ENCODE measurements at regions not wholly inside any gene's neighbourhood (a gene's known extent, or its start where the extent isn't known, plus 50 kb on each side); places are given as distances from the start of the nearest gene placed in this dataset.
"Not testable (repeated sequence)": the region's sequence is repeated elsewhere in the genome, so short reads cannot be mapped to it uniquely, and the experiment has no call there.

DNA sequence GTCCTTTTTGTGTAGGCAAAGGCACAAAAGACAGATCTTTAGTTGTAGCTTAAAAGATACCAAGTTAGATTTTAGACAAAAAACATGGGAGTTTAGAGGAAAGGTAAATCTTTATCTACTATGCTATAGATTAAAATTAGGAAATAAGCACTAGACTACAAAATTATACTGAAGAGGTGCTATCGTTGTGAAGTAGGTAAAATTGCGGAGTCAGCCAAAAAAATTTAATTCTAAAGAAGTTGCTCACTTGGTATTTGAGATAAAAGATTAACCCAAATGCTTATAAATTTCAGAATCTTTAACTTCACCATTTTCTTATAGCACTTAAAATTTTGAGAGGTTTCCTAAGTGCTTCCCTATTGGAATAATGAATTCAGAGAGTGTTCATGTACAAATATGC, 604.1 kb downstream of the GRXCR1 start:
- H3K27ac ChIP-seq (replicated peaks): no peak overlapping the region
- no peak overlapping the region for H3K4me3 ChIP-seq (replicated peaks; ENCODE audit: insufficient read depth, low read length)
- no peaks in the 10 kb centered on the region for H3K27me3 ChIP-seq (ENCODE audit: insufficient read depth, poor library complexity, severe bottlenecking)
- TF ChIP-seq, protein P1, sequence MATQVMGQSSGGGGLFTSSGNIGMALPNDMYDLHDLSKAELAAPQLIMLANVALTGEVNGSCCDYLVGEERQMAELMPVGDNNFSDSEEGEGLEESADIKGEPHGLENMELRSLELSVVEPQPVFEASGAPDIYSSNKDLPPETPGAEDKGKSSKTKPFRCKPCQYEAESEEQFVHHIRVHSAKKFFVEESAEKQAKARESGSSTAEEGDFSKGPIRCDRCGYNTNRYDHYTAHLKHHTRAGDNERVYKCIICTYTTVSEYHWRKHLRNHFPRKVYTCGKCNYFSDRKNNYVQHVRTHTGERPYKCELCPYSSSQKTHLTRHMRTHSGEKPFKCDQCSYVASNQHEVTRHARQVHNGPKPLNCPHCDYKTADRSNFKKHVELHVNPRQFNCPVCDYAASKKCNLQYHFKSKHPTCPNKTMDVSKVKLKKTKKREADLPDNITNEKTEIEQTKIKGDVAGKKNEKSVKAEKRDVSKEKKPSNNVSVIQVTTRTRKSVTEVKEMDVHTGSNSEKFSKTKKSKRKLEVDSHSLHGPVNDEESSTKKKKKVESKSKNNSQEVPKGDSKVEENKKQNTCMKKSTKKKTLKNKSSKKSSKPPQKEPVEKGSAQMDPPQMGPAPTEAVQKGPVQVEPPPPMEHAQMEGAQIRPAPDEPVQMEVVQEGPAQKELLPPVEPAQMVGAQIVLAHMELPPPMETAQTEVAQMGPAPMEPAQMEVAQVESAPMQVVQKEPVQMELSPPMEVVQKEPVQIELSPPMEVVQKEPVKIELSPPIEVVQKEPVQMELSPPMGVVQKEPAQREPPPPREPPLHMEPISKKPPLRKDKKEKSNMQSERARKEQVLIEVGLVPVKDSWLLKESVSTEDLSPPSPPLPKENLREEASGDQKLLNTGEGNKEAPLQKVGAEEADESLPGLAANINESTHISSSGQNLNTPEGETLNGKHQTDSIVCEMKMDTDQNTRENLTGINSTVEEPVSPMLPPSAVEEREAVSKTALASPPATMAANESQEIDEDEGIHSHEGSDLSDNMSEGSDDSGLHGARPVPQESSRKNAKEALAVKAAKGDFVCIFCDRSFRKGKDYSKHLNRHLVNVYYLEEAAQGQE (IDR thresholded peaks at IDR 0.05; ENCODE audit: insufficient replicate concordance, low read depth): no peak
- DNase-seq (ENCODE audit: low read depth in 1 of 2, low spot score in 1 of 2): no peak

DNA sequence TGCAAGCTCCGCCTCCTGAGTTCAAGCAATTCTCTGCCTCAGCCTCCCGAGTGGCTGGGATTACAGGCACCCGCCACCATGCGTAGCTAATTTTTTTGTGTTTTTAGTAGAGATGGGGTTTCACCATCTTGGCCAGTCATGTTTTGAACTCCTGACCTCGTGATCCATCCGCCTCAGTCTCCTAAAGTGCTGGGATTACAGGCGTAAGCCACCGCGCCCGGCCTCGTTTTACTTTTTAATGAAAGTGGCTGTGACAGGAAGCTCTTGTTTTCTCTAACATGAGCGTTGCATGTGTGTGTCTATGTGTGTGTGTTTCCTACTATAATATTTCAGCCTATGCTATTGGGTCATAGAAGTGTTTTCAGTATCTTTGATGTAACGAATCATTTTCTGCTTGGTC, 613.3 kb downstream of the GRXCR1 start:
- not testable (repeated sequence) for DNase-seq (ENCODE audit: low read depth in 1 of 2, low spot score in 1 of 2); H3K4me3 ChIP-seq (replicated peaks; ENCODE audit: insufficient read depth, low read length); H3K27me3 ChIP-seq (ENCODE audit: insufficient read depth, poor library complexity, severe bottlenecking); H3K27ac ChIP-seq (replicated peaks)

DNA sequence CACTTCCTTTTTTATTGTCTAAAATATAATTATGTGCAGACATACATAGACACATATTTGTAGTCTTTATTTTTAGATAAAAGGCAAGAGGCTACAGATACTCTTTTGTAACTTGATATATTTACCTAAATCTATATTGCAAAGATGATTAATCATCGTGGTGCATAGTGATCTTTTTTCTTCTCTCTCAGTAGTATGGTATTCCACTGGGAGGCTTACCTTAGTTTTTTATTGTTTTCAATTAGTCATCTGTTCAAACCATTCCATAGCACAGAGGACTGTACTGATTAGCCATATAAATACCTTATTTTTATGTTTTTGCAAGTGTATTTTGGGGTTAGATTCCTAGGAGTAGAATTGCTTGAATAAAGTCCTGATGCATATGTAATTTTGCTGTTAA, 619.7 kb downstream of the GRXCR1 start:
- Histone ChIP-seq H3K27ac (replicated peaks) (no peak overlapping the region), H3K27me3 (ENCODE audit: insufficient read depth, poor library complexity, severe bottlenecking) (no peaks in the 10 kb centered on the region), H3K4me3 (replicated peaks; ENCODE audit: insufficient read depth, low read length) (no peak overlapping the region)
- no peak for TF ChIP-seq POLR2AphosphoS5 (IDR thresholded peaks at IDR 0.05; ENCODE audit: low read depth)
- TF ChIP-seq, protein P2, sequence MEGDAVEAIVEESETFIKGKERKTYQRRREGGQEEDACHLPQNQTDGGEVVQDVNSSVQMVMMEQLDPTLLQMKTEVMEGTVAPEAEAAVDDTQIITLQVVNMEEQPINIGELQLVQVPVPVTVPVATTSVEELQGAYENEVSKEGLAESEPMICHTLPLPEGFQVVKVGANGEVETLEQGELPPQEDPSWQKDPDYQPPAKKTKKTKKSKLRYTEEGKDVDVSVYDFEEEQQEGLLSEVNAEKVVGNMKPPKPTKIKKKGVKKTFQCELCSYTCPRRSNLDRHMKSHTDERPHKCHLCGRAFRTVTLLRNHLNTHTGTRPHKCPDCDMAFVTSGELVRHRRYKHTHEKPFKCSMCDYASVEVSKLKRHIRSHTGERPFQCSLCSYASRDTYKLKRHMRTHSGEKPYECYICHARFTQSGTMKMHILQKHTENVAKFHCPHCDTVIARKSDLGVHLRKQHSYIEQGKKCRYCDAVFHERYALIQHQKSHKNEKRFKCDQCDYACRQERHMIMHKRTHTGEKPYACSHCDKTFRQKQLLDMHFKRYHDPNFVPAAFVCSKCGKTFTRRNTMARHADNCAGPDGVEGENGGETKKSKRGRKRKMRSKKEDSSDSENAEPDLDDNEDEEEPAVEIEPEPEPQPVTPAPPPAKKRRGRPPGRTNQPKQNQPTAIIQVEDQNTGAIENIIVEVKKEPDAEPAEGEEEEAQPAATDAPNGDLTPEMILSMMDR (IDR thresholded peaks at IDR 0.05; ENCODE audit: insufficient read depth, low read length): no peak
- no peak for TF ChIP-seq SPI1 (IDR thresholded peaks at IDR 0.05; ENCODE audit: borderline replicate concordance, low read depth)
- TF ChIP-seq GABPA (IDR thresholded peaks at IDR 0.05; ENCODE audit: low read depth): no peak
- TF ChIP-seq, protein P1 (IDR thresholded peaks at IDR 0.05; ENCODE audit: insufficient replicate concordance, low read depth): no peak
- no peak for DNase-seq (ENCODE audit: low read depth in 1 of 2, low spot score in 1 of 2)

DNA sequence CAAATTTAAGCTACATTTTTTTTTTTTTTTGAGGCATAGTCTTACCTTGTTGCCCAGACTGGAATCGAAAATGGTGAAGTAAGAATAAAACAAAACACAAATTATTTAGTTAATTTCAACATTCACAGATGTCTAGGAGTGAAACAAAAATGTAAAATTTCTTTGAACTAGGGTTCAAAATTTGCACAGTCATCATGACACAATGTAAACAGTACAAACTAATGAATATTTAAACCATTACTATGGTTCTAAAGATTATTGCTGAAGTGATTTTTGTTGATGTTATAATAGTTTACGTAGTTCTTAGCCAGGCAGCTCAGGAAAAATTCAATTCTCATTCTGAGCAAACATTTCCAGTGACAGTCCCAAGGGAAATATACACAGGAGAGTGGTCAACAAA, 633.1 kb downstream of the GRXCR1 start:
- TF ChIP-seq, protein P2 (IDR thresholded peaks at IDR 0.05; ENCODE audit: insufficient read depth, low read length): no peak
- TF ChIP-seq GABPA (IDR thresholded peaks at IDR 0.05; ENCODE audit: low read depth) (no peak), POLR2AphosphoS5 (IDR thresholded peaks at IDR 0.05; ENCODE audit: low read depth) (no peak), SPI1 (IDR thresholded peaks at IDR 0.05; ENCODE audit: borderline replicate concordance, low read depth) (no peak)
- TF ChIP-seq, protein P1 (IDR thresholded peaks at IDR 0.05; ENCODE audit: insufficient replicate concordance, low read depth): no peak
- no peak for DNase-seq (ENCODE audit: low read depth in 1 of 2, low spot score in 1 of 2)
- no peak overlapping the region for H3K27ac ChIP-seq (replicated peaks)
- H3K4me3 ChIP-seq (replicated peaks; ENCODE audit: insufficient read depth, low read length): no peak overlapping the region
- no peaks in the 10 kb centered on the region for H3K27me3 ChIP-seq (ENCODE audit: insufficient read depth, poor library complexity, severe bottlenecking)
